Mammary epithelial cell (primary cell): ENCODE measurements at regions not wholly inside any gene's neighbourhood (a gene's known extent, or its start where the extent isn't known, plus 50 kb on each side); places are given as distances from the start of the nearest gene placed in this dataset.

Experiments
- CTCF ChIP-seq, 2 donors: IDR thresholded peaks in 1 of 2; conservative IDR thresholded peaks in 1 of 2; 2 replicates each; pipeline ENCODE4 v1.5.1; 2011 to 2012; ENCODE audit warnings: inconsistent platforms in 2 of 2, low read length in 2 of 2, mild to moderate bottlenecking in 2 of 2, control low read depth in 1 of 2, low read depth in 1 of 2; ENCODE audit not compliant: insufficient read depth in 1 of 2; ENCODE audit errors: extremely low read depth in 1 of 2
- EZH2 ChIP-seq: IDR thresholded peaks from 2 replicates; pipeline ENCODE4 v1.6.1; 2012; ENCODE audit warnings: low read length, inconsistent platforms, borderline replicate concordance

DNA sequence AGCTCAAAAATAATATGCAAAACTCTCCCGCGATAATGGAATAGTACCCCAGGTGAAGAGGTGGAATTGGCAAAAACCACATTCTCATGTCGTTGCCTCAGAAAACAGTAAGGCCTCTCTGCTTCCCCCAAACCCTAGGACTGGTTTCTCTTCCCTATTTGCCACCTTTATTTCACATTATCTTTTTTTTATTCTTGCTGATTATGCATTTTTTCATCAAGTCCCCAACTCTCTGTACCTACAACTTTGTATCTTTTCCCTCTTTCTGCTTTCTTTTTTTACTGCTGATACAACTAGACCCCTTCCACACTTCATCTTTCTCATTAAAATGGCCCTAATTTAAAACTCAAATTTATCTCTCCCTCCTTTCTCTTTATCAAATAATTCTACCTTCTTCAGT is 1472.2 kb downstream of the SUCLG1 start:
- TF ChIP-seq CTCF (conservative IDR thresholded peaks at IDR 0.05 in 1 of 2, IDR thresholded peaks at IDR 0.05 in 1 of 2; ENCODE audit: extremely low read depth in 1 of 2, insufficient read depth in 1 of 2, low read depth in 1 of 2, low read length in 2 of 2) (no peak), EZH2 (no peak)
